HCT116 (cell line): ENCODE measurements at regions not wholly inside any gene's neighbourhood (a gene's known extent, or its start where the extent isn't known, plus 50 kb on each side); places are given as distances from the start of the nearest gene placed in this dataset.

Source experiments
- CEBPB ChIP-seq: IDR thresholded peaks from 2 replicates; pipeline ENCODE4 v1.6.1; 2012; ENCODE audit warnings: low read depth
- JUND ChIP-seq: IDR thresholded peaks from 2 replicates; pipeline ENCODE4 v1.6.1; 2012
- MAX ChIP-seq: IDR thresholded peaks from 2 replicates; pipeline ENCODE4 v1.6.1; 2012
- POLR2AphosphoS5 ChIP-seq: IDR thresholded peaks from 2 replicates; pipeline ENCODE4 v1.6.1; 2011; ENCODE audit warnings: mild to moderate bottlenecking, low read depth, low read length, moderate library complexity
- ZFX ChIP-seq: fragments of 450-650 bp; IDR thresholded peaks from 2 replicates; pipeline ENCODE4 v1.6.1; 2017
- ZNF274 ChIP-seq: fragments of 200-500 bp; sonication (Bioruptor generic); IDR thresholded peaks from 2 replicates; pipeline ENCODE4 v1.6.1; 2014; ENCODE audit warnings: mild to moderate bottlenecking, low read depth, low read length, inconsistent platforms
- TF ChIP-seq, protein P1 (sequence below), 3 experiments: fragments of 200-600 bp in 1 of 3; sonication (generic) in 1 of 3; IDR thresholded peaks in 2 of 3; conservative IDR thresholded peaks in 1 of 3; 2 replicates each; pipeline ENCODE4 v1.5.1; 2012 to 2017; ENCODE audit warnings: low read depth in 2 of 3, low read length in 2 of 3, antibody characterized with exemption in 1 of 3, borderline replicate concordance in 1 of 3, control low read depth in 1 of 3, mild to moderate bottlenecking in 1 of 3, mixed read lengths in 1 of 3, mixed run types in 1 of 3, moderate library complexity in 1 of 3; ENCODE audit not compliant: insufficient read depth in 1 of 3

DNA sequence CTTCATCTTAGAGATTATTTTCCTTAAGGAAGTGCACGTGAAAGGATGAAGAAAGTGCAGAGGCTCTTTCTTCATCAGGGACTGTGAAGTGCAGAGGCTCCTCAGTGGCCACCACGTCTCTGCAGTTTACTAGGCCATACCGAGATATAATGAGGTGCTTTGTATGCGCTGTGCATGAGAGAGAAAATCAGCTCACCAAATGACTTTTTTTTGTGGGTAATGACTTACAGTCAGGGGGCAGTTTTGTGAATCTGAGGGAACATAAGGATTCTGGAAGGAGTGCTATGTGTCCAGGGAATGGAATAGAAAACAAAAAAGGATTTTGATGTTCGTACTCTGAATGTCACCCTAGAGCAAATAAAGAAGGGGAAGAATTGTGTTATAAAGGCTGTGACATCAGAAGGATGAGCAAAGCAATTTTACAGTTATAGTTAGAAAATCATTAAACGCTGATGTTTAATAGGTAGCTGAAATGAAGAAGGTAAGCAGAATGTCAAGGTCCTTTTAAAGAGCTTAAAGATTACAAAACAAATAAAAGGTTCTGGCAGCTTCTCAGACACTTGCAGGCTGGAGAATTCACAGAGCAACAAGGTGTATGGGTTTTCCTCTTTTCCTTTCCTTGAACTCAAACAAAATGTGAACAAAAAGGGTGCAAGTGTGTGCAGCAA lies 247.5 kb upstream of the NOVA1 start:
- TF ChIP-seq ZFX (no peak), JUND (no peak), MAX (no peak), ZNF274 (no peak), POLR2AphosphoS5 (no peak), CEBPB (no peak)
- TF ChIP-seq, protein P1, sequence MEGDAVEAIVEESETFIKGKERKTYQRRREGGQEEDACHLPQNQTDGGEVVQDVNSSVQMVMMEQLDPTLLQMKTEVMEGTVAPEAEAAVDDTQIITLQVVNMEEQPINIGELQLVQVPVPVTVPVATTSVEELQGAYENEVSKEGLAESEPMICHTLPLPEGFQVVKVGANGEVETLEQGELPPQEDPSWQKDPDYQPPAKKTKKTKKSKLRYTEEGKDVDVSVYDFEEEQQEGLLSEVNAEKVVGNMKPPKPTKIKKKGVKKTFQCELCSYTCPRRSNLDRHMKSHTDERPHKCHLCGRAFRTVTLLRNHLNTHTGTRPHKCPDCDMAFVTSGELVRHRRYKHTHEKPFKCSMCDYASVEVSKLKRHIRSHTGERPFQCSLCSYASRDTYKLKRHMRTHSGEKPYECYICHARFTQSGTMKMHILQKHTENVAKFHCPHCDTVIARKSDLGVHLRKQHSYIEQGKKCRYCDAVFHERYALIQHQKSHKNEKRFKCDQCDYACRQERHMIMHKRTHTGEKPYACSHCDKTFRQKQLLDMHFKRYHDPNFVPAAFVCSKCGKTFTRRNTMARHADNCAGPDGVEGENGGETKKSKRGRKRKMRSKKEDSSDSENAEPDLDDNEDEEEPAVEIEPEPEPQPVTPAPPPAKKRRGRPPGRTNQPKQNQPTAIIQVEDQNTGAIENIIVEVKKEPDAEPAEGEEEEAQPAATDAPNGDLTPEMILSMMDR (IDR thresholded peaks at IDR 0.05 in 2 of 3, conservative IDR thresholded peaks at IDR 0.05 in 1 of 3; ENCODE audit: borderline replicate concordance in 1 of 3, insufficient read depth in 1 of 3, low read depth in 2 of 3, low read length in 2 of 3): no peak
